Epithelial cell of prostate (primary cell): ENCODE measurements at regions not wholly inside any gene's neighbourhood (a gene's known extent, or its start where the extent isn't known, plus 50 kb on each side); places are given as distances from the start of the nearest gene placed in this dataset.

Source experiments
- DNase-seq: peaks from one replicate; pipeline ENCODE4 v3.0.0-alpha.2; 2011; ENCODE audit warnings: low read depth, low spot score
- H3K27ac ChIP-seq: fragments of 450-650 bp; 2 replicates; pipeline ENCODE4 v1.5.1; 2017; ENCODE audit warnings: mild to moderate bottlenecking

DNA sequence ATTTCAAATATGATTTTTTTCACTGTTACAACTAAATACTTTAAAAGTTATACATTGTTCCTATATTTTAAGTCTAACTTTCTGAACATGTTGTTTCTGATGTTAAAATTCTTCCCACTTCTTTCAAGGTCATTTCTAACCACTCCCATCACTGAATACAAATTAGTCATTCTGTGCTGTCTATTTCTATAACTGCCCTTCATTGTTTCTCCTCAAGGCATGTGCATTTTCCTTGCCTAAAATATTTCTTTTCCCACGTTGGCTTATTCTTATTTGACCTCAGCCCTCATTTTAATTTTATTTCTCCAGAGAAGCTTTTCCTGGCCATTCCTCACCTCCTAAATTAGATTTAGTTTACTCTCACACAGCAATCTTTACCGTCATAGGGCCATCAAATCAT is 198.9 kb upstream of the GULP1 start:
- no peak overlapping the region for H3K27ac ChIP-seq
- no peak for DNase-seq

DNA sequence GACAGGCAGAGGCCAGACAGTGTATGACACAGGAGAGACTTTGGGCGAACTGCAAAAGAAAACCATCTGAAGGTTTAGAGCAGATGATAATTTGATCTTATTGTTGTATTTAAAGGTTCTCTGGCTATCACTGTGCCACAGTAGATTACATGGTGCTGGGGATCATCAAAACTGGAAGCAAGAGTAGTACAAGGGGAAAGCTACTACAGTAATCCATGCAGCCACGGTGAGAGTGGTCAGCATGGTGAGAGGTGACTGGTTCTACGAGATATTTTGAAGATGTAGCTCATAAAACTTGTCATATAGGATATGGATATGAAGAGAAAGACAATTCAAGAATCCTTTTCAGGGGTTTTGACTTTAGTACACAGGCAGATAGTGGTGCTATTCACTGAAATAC is 194.8 kb upstream of the GULP1 start:
- H3K27ac ChIP-seq: no peak overlapping the region
- DNase-seq: no peak

DNA sequence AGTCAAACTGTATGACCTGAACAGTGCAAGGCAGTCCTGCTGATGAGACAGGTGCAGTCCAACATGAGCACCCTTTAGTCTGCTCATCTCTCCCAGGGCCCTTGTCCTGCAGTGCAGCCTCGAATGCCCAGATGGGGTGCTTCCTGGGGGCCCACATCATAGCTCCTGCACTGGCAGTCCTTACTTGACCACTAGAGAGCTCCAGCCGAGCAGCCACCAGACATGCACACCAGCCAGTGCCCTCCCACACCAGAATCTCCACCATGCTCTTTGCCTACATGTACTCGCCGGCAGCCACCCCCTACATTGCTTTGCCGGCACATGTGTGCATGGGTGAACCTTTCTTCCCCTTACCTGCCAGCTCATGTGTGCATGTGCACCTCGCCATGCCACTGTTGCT is 188.8 kb upstream of the GULP1 start:
- DNase-seq: no peak
- no peak overlapping the region for H3K27ac ChIP-seq

DNA sequence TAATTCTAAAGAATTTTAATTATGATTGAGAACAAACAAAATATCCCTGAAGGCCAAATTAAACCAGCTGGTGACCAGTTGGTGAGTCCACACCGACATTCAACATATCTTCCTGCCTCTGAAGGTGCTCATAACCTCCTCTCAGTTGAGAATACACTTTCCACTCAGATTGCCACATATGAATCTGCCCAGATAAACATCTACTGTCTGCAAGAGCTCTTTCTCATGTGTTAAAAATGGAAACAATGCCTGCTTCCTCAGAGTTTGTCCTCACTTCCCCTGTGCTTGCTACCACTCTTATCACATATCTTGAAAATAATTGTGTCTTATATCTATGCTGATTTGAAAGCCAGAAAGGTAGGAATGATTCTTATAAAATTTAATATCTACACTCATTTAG is 177.7 kb upstream of the GULP1 start:
- peak overlapping the region; percentile 26 for H3K27ac ChIP-seq
- no peak for DNase-seq

DNA sequence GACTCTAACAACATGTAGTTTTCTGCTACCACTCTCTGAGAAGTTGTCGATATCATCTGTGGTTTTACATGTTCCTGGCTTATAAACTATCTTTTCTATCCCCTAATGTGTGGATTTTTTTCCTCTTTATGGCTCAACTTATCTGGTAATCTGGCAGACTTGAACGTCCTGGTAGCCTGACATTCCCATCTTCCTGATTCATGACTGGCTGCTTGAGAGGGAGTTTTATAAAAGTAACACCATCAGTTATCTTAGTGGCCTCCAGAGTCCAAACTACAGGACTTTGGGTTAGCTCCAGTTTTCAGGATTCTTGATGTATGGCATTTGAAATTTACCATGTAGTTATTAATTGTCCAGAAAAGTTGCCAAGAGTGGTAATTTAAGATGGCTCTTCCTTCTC is 174.0 kb upstream of the GULP1 start:
- H3K27ac ChIP-seq: no peak overlapping the region
- no peak for DNase-seq

DNA sequence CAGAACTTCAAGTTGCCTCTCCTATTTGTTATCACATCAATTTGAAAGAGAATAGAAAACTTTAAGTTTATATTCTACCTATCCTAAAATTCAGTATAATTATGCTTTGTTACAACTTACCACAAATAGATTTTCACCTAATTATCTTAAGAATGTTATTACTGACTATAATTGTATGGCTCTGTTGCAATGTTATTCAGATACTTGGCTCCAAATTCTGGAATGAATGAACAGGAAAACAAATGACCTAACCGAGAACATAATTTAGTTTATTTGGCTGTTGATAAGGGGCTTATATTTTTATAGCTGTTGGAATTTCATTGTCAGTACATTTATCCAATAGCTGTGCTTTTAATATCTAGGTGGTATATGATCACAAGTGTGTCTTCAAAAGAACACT is 173.2 kb upstream of the GULP1 start:
- no peak overlapping the region for H3K27ac ChIP-seq
- DNase-seq: no peak

DNA sequence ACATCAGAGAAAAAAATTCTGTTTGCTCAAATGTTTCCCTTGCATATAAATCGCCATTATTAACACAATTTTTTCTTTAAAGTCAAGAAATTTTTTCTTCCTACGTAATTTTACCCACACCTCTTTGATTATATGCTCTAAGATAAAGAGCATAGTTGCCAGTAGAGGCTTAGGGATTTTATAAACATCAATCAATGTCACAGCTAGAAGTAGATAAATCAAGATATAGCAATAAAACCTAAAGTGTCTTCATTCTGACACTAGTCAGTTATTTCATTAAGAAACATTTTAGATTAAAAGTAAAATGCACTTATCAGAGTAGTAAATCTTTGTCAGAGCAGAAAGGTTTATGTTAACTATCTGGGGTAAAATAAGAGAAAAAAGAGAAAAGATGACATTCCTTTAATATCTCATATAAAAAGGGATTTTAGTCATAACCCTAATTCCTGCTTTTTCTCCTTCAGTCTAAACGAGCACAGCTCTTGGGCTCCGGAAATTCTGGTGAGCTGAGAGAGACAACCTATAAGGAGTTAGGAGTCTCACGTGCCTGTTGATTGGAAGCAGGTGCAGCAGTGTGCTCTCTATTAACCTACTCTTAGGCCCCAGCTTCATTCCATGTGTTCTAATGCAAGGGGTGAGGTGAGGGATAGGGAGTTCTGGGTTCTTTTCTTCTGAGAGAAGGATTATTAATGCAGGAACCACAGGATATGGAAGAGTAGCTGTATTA is 172.4 kb upstream of the GULP1 start:
- H3K27ac ChIP-seq: no peak overlapping the region

DNA sequence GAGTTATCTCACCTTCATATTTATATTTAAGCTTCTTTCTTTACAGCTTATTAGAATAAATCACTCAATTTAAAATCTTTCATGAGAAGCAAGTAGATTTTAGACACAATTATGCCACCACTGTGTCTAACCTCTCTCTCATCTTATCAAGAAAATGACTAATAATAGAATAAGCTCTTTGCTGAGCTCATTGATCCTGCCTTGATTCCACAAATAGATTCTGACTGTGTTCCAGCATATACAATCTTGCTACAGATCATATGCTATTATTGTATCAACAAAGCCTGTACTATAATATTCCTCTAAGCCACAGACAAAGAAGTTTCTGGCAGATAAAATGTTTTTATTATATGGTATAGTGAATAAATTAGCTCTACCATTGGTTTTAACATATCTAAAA is 168.7 kb upstream of the GULP1 start:
- H3K27ac ChIP-seq: no peak overlapping the region
- no peak for DNase-seq

More for the DNA sequence above, 172.4 kb upstream of the GULP1 start:
- DNase-seq: no peak

DNA sequence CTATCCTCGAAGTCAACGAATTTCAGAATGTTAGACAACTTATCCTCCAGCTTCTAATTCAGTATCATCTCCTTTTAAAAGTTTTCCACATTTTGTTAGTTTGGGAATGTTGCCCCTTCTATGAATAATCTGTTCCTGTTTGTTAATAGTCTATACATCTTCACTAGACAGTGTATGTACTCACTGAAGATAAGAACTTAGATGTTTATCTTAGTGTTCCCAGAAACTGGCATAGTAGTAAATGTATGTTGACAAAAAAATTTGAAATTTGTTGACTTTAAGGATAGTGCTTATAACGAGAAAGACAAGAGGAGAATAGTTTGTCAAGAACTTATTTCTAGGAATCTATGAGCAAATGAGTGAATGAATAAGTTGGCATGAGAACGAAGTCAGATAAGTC is 162.0 kb upstream of the GULP1 start:
- no peak for DNase-seq
- H3K27ac ChIP-seq: no peak overlapping the region

DNA sequence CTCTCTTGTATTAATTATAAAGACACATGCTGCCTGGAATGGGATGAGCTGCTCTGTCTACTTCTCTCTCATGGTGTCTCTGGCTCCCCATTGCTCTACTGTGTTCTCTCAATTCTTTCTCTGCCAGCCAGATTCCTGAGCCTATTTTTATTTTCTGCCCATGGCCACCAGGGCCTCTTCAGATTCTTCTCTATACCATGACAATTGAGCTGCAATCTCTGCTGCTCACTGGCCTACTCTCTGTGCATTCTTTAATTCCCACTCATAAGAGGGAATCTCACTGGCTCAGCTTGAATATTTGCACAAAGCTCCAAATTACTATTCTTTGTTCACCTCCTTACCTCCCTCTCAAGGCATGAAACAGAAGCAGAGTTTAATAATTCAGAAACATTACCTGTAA is 161.4 kb upstream of the GULP1 start:
- no peak for DNase-seq
- no peak overlapping the region for H3K27ac ChIP-seq

DNA sequence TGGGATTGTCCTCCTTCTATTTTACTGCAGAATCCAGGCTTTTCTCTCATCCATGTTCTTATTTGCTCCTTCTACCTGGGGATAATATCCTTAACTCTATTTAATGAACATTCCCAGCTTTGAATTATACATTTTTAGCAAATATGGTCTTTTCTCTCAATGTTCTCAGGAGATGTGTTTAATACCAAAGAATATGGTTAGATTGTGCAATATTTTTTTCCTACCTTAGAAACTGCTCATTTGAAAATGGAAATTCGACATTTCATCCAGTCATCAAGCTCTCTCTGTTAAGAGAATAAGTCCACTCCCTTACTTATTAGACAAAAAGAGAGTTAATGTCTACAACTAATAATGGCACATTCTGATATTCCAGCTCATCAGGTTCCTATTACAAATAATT is 160.4 kb upstream of the GULP1 start:
- DNase-seq: no peak
- no peak overlapping the region for H3K27ac ChIP-seq

DNA sequence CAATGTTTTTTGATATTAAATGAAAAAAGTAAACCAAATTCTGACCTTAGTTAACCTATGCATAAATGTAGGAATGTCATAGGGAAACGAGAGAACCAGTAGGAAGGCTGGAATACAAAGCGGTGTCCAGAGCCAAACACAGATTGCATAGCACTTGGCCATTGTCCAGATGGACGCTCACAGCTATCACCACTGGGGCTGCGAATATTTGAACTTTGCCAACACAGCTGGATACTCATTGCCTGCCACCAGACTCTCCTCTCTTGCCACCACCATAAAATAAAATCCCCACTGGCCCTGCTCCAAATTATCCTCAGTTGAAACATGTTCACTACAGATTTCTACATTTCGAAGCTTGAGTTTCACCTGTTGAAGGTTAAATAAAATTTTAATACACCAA is 159.3 kb upstream of the GULP1 start:
- no peak for DNase-seq

DNA sequence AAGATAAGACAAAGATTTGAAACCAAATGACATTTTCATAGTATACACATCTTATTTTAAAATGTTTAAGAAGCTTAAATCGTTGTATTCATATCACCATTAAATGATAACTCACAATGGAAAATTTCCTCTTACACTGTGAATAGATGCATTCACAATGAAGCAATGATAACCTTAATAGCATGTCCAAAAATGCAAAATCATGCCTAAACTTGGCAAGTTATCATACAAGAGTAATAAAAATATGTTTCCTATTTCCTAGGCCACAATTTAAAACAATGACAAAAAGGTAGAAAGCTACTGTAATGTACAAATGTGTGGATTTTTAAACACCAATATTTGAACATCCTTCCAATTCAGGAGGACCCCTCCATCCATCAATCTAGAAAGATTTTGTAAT is 157.4 kb upstream of the GULP1 start:
- DNase-seq: no peak
- no peak overlapping the region for H3K27ac ChIP-seq

More for the DNA sequence above, 159.3 kb upstream of the GULP1 start:
- no peak overlapping the region for H3K27ac ChIP-seq

DNA sequence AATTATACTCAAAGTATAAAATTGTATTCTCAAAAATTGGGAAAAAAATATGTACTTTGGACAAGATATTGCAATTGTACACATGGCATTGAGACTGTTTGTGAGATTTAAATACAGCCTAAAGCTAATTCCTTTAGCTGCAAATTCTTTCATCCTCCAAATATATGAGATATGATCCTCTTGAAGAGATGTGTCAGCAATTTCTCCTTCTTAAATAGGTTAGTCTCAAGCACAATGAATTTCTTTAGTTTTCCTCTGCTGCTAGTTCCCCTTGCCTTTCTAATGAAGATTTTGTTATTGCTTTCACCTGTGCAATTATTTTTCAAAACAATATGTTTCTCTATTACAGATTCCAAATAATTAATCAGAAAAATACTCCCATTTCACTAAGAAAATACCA is 153.4 kb upstream of the GULP1 start:
- H3K27ac ChIP-seq: no peak overlapping the region
- DNase-seq: no peak

DNA sequence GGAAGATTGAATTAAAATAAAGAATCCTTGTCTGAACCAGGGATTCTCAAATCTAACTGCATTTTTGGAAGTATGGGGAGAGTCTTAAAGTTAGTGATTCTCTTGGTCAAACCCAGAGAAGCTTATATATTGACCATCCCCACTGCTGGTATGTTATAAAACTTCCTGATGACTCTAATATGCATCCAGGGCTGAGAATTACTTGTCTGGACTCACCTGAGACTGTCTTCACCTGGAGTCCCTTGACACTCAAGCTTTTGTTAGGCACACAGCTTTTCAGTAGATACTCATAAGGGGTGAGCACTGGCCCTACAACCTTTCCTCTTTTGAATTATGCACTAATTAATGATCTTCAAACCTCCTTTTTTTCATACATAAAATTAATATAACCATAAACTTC is 149.6 kb upstream of the GULP1 start:
- H3K27ac ChIP-seq: peak overlapping the region; percentile 96
- no peak for DNase-seq

DNA sequence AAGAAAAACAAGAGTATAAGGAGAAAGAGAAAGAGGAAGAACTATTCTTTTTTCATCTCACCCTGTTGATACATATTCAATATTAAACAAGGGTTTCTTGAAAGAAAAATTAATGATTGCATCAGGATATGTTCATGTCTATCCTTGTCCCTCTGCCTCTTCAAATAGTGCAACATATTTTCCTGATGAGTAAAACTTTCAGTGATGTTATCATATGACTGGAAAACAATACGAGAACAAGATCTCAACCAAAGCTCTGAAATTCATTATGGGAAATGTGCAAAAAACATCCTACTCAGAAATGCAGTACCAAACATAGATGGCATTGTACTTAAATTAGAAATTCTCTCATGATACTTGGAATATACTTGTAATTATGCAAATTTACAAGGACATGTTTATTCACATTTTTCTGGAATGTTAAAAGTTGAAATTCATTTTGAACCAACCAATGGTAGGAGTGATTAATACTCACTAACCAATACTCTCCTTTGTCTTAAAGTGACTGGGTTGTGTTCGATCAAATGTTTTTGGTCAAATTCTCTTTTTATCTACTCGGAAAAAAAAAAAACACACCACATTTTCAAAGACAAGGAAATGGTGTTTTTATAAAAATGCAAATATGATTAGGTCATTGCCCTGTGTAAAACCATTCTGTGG is 148.9 kb upstream of the GULP1 start:
- peak overlapping the region; percentile 96 for H3K27ac ChIP-seq
- DNase-seq: peak; percentile 26

DNA sequence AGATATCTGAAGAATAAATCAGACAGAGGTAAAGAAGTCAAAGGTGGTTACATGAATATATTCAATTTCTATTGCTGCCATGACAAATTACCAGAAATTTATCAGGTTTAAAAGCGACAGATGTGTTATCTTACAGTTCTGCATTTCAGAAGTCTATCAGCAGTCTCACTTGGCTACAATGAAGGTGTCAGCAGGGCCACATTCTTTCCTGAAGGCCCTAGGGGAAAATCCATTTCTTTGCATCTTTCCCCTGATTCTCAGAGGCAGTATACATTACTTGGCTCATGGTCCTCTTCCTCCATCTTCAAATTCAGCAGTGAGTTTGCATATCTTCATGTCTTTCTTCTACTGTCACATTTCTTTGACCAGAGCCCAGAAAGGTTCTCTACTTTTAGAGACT is 145.8 kb upstream of the GULP1 start:
- no peak for DNase-seq
- H3K27ac ChIP-seq: no peak overlapping the region

DNA sequence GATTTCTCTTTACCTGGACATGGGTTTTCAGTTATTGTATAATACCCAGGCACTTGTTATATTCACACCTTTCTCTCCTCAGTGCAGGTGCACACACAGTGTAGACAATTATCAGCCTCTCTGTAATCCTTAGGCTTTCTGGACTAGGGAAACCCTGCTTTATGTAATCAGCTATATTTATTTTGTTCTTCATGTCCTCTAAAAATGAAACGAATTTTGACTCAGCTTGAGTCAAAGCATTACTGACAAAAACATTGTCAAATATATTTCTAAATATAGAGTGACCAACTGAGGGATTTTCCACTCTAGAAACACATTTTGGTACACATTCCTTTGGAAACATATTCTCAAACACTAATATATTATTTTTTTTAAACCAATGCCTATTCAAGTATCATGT is 144.8 kb upstream of the GULP1 start:
- no peak for DNase-seq
- no peak overlapping the region for H3K27ac ChIP-seq

DNA sequence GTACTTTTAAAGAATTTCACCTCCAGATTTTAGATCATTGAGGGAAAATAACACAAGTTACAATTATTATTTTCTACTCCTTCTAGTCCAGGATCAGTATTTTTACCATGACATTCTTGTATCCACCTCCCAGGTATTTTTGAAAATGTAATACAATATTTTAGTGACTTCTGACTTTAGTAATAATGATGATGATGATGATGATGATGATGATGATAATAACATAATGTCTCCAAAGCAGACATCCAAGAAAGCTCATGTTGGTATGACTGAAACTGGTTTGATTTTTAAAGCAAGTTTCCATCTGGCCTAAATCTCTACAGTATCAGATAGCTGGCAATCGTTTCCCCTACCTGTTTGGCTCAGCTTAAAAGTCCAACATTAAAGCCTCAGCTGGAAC is 140.0 kb upstream of the GULP1 start:
- H3K27ac ChIP-seq: no peak overlapping the region
- no peak for DNase-seq

DNA sequence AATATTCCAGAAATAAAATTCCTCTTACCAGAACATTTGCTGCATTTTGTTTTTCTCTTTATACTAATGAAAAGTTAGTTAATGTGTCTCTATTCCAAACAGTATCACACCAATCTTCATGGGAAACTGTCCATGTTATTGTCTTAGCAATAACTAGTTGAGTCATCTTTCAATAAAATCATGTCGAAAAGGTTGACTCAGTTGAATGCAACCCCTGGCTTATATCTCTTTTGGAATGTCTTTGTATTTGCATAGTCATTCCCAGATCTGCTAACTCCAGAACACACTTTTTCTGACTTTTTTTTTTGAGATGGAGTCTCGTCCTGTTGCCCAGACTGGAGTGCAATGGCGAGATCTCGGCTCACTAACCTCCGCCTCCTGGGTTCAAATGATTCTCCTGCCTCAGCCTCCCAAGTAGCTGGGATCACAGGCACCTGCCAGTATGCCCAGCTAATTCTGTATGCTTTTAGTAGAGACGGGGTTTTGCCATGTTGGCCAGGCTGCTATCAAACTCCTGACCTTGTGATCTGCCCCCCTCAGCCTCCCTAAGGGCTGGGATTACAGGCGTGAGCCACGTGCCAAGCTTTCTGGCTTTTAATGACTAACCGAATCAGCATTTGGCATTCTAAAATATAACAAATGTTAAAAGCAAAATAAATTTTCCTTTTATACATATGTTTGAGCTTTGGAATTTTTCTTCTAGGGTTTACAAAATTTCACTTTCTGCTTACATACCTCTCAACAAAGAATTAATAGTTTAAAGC is 133.2 kb upstream of the GULP1 start:
- DNase-seq: peak; percentile 26
- no peak overlapping the region for H3K27ac ChIP-seq

DNA sequence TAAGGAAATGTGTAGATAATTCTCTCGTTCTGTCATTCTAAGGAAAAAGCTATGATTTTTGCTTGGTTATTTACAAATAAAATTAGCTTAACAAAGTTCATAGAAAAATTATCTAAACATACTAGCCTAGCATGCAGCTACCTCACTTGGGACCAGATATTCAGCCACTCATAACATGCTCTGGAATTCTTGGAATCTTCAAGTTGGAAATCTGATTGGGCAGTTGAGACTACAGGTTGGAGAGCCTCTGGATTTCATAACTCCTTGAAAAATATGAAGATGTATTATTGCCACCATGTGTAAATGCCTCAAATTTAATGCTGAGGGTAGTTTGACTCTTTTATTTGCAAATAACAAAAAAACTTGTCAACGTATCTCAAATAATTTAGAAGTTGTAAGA is 132.2 kb upstream of the GULP1 start:
- no peak overlapping the region for H3K27ac ChIP-seq

More for the DNA sequence above, 132.2 kb upstream of the GULP1 start:
- no peak for DNase-seq
